Activated T-cell treated with anti-CD3 and anti-CD28 coated beads for 48 hours (primary cell): ENCODE measurements at regions not wholly inside any gene's neighbourhood (a gene's known extent, or its start where the extent isn't known, plus 50 kb on each side); places are given as distances from the start of the nearest gene placed in this dataset.
A peak's percentile ranks its signal among the peaks of the same experiment; 100 is the strongest.

Source experiments
- DNase-seq: peaks from one replicate; pipeline ENCODE4 v3.0.0-alpha.2; 2020; ENCODE audit warnings: low read depth

DNA sequence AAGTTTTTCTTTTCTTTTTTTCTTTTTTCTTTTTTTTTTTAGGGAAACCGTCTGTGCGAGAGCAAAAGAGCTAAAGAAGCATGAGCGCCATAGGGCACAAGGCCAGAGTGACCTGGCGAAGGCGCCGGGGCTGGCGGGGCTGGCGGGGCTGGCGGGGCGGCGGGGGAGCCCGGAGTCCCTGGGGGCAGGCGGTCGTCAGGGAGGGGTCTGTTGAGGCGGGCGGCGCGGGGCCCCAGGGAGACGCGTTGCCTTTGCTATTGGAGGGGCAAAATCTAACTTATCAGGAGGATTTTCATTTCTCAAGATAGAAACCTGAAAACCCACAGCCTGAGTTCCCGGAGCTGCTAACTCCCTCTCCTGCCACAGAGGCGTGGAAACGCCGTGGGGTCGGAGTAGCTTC is 135.6 kb upstream of the SMAD1 start:
- DNase-seq, result no peak

DNA sequence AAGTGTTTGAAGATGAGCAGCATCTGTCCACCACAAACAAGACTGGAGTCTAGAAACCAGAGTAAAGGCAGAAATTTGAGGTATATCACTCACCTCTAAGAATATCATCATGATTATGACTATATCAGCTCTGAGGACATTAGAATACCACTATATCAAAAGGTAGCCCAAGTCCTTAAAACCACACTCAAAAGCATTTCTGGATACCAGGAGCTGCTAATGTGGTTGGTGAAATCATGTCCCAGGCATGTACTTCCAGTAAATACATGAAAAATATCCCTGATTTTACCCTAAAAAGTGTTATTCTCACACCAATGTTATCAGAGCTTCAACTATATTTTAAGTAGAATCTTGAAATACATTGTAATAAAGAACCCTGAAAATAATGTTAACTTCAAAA is 136.3 kb upstream of the SMAD1 start:
- no peak for DNase-seq

DNA sequence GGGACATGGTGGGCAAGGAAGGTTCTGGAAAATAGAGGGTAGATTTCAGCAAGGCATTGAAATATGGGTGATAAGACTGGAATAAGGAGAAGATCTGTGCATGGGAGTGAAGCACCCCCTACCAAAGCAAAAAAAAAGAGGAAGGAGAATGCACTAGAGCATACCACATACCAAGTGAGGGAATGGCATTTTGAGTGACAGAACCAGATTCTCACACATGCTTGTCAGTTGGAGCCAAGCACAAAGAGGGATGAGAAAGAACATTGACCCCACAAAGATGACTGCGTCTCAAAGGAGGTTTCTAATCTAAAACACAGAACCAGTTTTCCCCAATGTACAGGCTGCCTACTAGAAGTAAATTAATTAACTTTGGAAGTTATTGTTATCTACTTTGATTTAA is 140.3 kb upstream of the SMAD1 start:
- no peak for DNase-seq

DNA sequence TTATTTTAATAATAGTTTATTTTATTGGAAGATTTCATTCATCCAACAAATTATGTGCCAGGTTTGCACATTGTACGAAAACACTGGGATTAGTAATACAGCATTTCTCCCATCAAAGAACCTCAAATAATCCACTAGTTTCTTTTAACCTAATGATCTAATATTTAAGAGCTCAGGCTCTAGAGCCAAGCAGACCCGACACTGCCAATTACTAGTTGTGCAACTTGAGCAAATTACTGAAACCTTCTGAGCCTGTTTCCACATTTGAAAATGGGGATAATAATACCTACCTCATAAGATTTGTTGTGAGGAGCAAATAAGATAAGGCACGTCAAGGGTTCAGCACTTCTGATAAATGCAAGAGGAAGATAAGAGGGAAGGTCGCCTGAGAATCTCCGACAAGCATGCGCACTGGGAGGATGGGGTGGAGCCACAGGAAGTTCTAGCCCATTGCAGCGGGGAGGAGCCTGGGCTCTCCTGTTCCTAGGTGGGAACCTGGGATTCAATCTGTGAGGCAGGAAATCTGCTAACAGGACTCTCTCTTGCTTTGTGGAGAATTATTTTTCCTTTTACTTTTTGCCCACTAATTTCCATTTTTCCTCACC is 141.5 kb upstream of the SMAD1 start:
- no peak for DNase-seq

DNA sequence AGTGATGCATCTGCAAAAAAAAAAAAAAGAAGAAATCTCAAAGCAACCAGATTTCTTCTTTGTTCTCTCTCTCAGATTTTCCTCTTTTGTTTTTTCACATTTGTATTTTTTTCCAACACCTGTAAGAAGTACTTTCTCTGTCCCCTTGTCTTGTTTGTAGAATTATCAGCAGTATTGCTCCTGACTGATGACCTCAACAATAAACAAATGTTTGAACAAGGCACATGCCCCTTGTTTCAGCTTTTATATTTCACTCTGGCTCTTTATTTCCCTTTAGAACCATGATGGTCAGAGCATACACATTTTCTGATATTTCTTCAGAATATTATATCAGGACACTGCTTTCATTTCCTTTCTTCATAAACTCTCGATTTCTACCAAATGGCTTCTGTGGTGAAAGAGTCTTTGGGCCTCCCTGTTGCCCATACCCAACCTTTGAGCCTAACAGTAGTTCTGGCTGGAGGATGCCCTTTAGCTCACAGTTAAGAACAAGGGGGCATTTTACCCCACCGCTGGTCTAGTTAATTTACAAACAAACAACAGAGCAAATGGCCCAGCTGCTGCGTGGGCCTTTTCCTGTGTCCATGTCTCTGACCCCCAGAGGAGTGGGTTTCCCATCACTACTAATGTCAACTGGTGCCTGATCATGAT is 142.5 kb upstream of the SMAD1 start:
- no peak for DNase-seq

DNA sequence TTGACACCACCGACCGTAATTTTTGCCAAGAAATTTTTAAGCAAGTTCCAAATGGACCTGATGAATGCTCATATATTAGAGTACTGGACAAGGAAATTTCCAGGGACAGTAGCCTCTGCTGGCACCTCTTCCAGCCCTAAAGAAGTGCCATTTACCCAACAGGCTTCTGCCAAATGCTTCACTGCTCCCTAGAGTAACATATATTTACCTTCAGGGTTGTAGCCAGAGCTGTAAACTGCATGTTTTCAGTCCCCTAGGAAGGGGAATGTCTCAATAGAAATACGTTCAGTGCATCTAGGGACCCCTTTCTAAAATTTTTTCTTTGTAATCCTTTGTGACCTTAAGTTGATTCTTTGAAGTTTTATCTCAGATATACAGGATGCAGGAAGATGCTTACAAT is 143.1 kb upstream of the SMAD1 start:
- no peak for DNase-seq

DNA sequence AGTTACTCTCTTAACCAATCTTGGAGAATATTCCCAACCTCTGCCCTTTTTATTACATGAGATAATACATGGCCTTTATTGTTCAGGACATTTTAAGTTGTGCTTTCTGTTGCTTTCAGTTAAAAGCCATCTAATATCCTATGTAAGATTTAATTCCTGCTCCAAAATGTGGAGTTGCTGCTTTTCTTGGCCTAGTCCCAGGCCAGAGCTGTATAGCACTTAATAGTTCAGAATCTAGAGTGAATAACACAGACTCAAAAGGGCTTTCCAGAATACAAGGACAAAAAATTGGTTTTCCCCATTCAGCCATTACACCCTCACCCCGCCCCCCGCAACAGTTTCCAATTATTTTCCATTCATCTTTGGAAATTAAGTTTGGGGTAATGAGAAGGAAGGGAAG is 144.3 kb upstream of the SMAD1 start:
- DNase-seq, result no peak

DNA sequence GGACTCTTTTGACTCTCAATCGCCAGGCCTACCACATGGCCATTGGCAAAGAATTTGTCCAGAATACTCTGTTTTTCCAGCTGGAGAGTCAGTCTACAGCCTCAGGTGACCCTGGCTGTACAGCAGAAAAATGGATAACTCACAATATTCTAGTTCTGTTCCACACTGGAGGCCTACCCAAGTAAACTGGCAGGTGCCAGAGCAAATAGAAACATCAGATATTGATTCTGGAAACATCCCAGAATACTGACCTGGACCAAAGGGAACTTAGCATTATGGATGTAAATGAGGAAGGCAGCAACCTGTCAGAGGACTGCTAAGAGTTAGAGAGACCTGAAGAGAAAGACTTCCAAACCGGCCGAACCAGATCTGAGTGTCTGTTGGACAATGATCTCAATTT is 147.9 kb upstream of the SMAD1 start:
- no peak for DNase-seq

DNA sequence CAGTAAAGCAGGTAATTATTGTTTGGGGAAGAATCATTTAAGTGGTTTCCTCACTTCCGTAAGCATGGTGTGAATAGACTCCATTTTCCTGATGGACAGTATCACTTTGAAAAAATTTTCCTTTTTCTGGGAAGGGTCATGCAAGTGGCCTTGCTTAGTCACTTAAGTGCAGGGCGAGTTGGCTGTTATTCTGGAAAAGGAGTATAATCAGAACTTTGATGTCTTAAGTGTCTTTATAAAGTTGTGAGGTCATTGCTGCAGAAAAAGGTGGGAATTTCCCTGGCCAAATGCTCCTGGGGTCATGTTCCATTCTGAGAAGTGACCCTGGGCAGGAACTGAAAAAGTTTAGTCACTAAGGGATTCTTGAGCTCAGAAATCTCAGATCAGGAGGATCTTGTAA is 146.1 kb upstream of the OTUD4 start:
- DNase-seq, result no peak

DNA sequence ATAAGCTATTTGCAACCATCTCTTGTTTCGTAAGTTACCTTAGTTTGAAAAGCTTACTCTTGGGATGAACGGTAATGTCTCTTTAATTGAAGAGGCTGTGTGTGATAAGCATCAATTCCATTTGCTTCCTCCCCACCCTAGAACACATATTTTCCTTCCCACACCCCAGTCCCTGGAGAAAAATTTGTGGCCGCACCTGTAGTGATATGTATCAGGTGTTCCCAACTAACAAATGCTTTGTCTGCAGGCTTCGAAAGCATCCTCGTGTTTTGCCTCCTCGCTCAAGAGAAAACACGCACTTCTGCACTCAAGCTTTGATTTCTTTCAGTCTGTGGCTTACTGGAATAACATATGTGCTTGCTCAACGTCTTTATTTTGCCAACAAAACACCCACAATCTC is 143.8 kb upstream of the OTUD4 start:
- DNase-seq, result no peak

DNA sequence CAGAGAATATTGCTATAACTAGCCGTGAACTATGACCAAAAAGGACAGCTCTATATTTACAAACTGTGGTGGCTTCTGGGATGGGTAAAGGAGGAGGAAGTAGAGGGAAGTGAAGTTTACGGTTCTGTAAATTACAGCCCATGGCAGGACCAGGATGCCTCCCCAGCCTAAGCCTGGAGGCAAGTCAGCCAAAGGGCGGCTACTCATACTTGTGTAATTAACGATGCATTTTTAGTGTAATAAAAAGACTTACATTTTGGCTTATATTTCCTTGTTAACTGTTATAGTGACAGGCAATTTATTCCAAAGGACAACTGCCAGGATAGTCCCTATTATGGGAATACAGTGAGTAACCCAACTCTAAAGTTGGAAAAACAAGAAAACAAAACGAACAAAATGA is 139.9 kb upstream of the OTUD4 start:
- DNase-seq, result no peak

DNA sequence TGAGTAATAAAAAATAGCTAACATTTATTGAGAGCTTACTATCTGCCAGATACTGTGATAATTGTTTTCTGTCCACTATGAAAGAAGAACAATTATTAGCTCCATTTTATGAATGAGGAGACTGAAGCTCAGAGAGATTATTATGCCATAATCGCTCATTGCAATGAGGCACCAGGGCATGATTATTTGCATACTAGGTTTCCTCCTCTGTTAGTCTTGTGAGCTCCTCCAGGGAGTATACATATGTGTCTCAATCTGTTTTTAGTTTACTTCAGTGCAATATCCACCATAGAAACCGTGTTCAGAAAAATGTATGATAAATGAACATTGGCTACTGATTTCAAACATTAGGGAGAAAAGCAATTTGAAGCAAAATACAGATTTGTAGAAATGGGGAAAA is 139.4 kb upstream of the OTUD4 start:
- DNase-seq, result no peak

DNA sequence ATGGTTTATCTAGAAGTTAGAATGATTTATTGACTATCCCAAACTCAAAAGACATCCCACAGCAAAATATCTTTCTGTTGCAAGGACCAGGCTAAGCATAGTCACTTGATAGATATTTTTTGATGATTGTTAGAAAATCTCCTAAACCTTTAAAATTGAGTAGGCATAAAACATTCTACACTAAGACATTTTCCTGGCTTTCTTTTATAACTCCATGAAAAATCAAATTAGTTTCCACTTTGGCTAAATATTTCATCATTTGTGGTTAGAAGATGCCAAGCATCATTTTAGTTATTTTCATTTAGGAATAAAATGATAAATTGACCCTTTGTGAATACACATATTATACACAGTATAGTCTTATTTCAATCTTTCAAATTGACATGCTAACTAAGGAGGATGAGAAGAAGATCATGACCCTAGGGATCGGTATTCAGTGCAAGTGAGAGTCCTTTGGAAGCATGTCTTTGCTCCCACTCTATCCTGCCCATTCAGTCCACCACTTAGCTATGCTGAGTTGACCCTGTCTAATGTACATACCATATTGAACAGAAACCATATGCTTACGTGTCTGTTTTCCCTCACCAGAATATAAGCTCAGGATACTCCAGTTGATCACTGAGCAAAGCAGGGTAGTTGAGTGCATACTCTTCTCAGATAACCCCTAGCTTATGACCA is 136.6 kb upstream of the OTUD4 start:
- no peak for DNase-seq

DNA sequence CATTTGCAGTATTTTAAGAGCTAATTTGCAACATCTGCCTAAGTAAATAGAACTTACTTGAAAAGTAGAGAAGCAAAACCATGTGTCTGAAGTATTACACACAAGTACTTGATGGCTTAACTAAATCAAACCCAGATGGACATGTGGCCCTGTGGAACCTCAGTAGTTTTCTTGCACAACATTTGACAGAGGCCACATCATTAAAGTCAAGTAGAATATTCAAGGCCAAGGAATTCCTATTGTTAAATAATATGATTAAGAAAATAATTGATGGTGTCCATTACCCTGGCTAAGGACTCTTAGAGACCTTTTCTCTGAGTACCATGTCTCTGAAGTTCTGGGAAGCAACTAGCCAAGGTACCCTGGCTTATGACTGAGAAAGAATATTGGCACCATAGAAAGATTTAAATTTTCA is 135.4 kb upstream of the OTUD4 start:
- DNase-seq, result no peak

DNA sequence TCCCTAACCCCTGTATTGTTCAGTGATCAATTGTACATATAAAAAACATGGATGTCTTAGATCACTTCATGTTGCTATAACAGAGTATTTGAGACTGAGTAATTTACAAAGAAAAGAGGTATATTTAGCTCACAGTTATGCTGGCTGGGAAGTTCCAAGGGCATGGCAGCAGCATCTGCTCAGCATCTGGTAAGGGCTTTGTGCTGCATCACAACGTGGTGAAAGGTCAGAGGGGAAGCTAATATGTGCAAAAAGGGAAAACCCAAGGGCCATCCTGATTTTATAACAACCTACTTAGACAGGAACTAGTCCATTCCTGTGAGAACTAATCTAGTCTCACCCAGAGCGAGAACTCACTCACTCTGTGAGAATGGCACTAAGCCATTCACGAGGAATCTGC is 128.2 kb upstream of the OTUD4 start:
- no peak for DNase-seq

DNA sequence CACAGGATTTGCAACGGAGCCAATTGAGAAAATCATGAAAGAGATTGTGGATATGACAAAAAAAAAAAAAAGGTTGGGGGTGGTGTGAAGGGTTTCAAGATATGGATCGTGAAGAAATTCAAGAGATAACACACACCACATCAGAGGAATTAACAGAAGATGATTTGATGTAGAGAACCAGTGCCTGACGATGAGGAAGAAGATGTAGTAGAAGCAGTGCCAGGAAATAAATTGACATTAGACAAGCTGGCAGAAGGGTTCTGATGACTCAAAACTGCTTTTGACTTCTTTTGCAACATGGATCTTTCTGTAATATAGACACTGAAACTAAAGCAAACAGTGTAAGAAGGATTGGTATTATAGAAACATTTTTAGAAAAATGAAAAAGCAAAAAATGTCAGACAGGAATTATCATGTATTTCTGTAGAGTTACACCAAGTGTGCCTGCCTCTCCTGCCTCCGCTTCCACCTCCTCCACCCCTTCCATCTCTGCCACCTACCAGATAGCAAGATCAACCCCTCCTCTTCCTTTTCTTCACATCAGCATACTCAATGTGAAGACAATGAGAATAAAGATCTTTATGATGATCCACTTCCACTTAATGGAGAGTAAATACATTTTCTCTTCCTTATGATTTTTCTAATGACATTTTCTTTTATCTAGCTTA is 127.5 kb upstream of the OTUD4 start:
- DNase-seq, result no peak

DNA sequence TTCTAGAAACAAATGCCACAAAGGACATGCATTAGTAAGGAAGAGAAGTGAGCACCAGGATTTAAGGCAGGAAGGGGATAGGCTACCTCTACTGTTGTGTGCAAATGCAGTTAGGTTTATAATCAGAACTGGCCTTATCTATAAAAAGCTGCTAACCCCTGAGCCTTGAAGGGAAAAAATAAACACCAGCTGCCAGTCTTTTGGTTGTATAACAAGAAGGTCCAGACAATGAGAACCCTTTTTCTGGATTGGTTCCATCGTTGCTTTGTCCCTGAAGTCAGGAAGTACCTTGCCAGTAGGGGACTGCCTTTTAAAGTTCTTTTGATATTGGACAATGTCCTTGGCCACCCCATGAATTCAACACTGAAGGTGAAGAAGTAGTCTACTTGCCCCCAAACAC is 126.7 kb upstream of the OTUD4 start:
- DNase-seq, result no peak

DNA sequence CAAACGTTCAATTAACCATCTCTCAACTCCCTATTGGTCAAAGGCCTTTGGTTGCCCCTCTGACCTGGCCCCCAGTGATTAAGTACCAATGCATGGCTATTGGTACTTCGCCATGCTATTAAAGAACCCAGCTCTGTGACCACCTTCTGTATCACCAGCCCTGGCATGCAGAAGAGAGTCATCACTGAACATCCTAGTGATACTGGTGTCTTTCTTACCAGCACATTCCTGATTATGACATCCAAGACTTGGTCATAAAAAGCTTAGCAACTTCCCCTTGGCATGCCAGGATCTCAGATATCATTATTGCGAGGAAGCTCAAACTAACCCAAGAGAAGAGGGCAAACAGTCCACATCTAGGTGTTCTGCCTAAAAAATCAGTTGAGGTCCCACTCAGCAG is 122.3 kb upstream of the OTUD4 start:
- DNase-seq, result no peak

DNA sequence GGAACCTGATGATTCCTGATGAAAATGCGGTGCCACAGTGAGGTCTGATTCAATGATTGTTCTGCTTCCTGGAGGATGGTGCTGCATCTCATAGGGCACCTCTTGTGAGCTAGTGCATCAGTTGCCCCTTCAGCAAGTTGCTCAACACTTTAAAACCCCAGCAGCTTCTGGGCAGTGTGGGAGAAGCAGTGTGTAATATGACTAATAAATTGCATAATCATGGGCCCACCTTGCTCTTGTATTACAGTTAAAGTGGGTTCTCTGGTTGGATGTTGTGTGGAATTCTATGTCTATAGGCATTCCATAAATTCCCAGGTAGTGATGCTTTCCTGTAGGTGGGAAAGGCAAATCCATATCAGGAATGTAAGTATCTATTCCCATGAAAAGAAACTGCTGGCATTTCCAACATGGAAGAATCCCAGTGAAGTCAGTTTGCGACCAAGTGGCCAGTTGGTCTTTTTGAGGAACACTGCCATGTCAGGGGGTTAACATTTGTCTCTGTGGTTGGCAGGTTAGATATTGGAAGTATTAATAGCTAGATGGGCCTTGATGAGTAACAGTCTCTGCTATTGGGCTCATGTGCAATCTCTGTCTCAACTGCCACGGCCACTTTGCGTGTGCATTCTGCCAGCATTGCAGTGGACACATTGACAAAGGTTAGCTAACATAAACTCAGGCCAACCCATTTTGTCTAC is 121.1 kb upstream of the OTUD4 start:
- no peak for DNase-seq

DNA sequence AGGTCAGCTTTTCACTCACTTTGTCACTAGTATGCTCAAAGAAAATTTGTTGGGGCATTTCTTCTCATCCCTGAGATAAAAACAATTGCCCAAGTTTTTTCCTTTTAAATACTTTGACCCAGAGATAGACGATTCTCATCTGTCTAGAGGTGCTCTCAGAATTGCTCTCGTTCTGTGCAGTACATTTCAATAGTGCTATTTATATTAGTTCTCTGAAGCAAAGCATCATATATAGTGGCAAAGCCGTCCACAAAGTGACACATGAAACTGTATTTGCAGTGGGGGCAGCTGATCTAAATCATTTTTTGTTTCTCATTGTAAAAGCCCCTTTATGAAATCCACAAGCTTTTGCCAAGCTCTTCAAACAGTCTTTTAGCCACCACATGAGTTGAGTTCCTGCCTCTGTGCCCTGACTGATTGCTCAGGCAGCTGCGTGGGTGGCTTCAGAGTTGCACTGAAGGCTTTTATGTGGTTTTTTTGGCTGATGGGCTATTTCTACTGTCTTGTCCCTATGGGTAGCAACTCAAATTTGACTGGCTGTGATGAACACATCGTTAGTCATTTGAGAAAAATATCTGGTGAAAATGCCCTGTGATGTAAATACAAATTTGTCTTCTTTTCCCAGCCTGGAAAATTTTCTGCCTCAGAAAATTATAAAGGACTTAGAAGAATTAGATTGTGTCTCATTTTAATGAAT is 119.1 kb upstream of the OTUD4 start:
- DNase-seq, result peak; percentile 74

DNA sequence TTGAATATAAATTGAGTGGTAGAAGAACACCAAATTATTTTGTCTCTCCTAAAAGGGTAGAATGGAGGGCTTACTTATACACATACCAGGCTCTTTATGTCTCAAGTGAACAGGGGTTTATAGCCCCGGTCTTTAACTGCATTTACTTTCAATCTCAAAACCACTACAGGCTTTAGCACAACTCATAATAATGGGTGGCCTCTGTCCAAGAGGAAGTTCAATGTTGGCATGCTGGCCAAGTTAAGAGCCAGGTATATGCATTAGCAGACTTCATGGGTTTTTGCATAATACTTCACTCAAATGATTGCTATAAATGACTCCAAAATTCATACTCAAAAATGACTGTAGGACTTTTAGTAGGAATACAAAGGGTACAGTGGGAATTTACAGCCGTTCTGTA is 118.5 kb upstream of the OTUD4 start:
- DNase-seq, result no peak

DNA sequence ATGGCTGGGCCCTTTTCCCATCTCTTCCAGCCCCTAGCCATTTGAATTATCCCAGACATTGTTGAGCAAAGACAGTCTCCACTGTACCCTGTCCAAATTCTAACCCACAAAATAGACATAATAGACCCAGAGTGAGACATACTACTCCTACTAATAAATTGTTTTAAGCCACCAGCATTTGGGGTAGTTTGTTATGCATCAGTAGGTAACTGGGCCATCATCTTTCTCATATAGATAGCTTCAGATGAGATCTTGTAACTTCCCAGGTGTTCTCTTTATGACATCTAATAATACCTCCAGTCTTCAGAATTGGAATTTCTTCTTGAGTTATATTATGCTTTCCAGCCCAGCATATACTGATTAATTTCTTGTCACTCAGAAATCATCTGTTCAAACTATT is 117.2 kb upstream of the OTUD4 start:
- DNase-seq, result no peak
